DOHH2 (cell line): ENCODE measurements at regions not wholly inside any gene's neighbourhood (a gene's known extent, or its start where the extent isn't known, plus 50 kb on each side); places are given as distances from the start of the nearest gene placed in this dataset.

Source experiments
- H3F3A ChIP-seq: fragments of 200-600 bp; sonication (generic), shearing (Covaris generic); 2 replicates; pipeline ENCODE4 v1.6.0; 2016; ENCODE audit warnings: antibody characterized with exemption, mild to moderate bottlenecking; ENCODE audit not compliant: control insufficient read depth, insufficient read depth
- H3K27ac ChIP-seq: fragments of 200-600 bp; sonication (generic); 2 replicates; pipeline ENCODE4 v1.5.1; 2014; ENCODE audit warnings: low read depth, mild to moderate bottlenecking, low read length, moderate library complexity
- H3K27me3 ChIP-seq: fragments of 200-600 bp; sonication (generic); 2 replicates; pipeline ENCODE4 v1.6.1; 2014; ENCODE audit warnings: mild to moderate bottlenecking, low read length, mixed read lengths; ENCODE audit not compliant: control insufficient read depth
- H3K36me3 ChIP-seq: fragments of 200-600 bp; sonication (generic); 2 replicates; pipeline ENCODE4 v1.6.1; 2014; ENCODE audit warnings: mild to moderate bottlenecking, low read length, moderate library complexity, mixed read lengths; ENCODE audit not compliant: control insufficient read depth
- H3K4me1 ChIP-seq: fragments of 200-600 bp; sonication (generic); 2 replicates; pipeline ENCODE4 v1.6.1; 2014; ENCODE audit warnings: mild to moderate bottlenecking, low read length, mixed read lengths; ENCODE audit not compliant: control insufficient read depth
- H3K4me2 ChIP-seq: fragments of 200-600 bp; sonication (generic); 2 replicates; pipeline ENCODE4 v1.6.0; 2014; ENCODE audit warnings: mild to moderate bottlenecking, low read length, moderate library complexity
- H3K4me3 ChIP-seq: fragments of 200-600 bp; sonication (generic); 2 replicates; pipeline ENCODE4 v1.5.1; 2014; ENCODE audit warnings: mild to moderate bottlenecking, low read length, mixed read lengths
- H3K79me2 ChIP-seq: fragments of 200-600 bp; sonication (generic); 2 replicates; pipeline ENCODE4 v1.6.1; 2014; ENCODE audit warnings: mild to moderate bottlenecking, low read length, mixed read lengths; ENCODE audit not compliant: control insufficient read depth
- H3K9me2 ChIP-seq: fragments of 200-600 bp; sonication (generic); replicated peaks from 2 replicates; pipeline ENCODE4 v1.6.1; 2014; ENCODE audit warnings: mild to moderate bottlenecking, low read length, mixed read lengths; ENCODE audit not compliant: control insufficient read depth
- H3K9me3 ChIP-seq: fragments of 200-600 bp; sonication (generic); 2 replicates; pipeline ENCODE4 v1.6.1; 2014; ENCODE audit warnings: antibody characterized with exemption, low read length, mixed read lengths; ENCODE audit not compliant: control insufficient read depth, insufficient read depth
- H4K20me1 ChIP-seq: fragments of 200-600 bp; sonication (generic); 2 replicates; pipeline ENCODE4 v1.6.0; 2014; ENCODE audit warnings: low read depth, mild to moderate bottlenecking, antibody characterized with exemption, low read length, moderate library complexity; ENCODE audit not compliant: control insufficient read depth, insufficient read depth
- CTCF ChIP-seq: fragments of 200-600 bp; sonication (generic); IDR thresholded peaks from one replicate; pipeline ENCODE4 v1.5.1; 2014; ENCODE audit warnings: antibody characterized with exemption, mild to moderate bottlenecking, low read depth, low read length; ENCODE audit not compliant: poor library complexity, severe bottlenecking
- EZH2phosphoT487 ChIP-seq: fragments of 200-600 bp; sonication (generic); IDR thresholded peaks from 2 replicates; pipeline ENCODE4 v1.6.1; 2017; ENCODE audit warnings: borderline replicate concordance, mild to moderate bottlenecking, antibody characterized with exemption, low read length, moderate library complexity, mixed read lengths

- no peaks in the 10 kb centered on the region for H3K4me1 ChIP-seq
- H3K36me3 ChIP-seq: no peaks in the 10 kb centered on the region
- H3K9me2 ChIP-seq: no peaks in the 10 kb centered on the region
- no peak overlapping the region for H3K4me2 ChIP-seq
- no peak overlapping the region for H3K27ac ChIP-seq
- TF ChIP-seq EZH2phosphoT487 (no peak), CTCF (no peak)
- no peaks in the 10 kb centered on the region for H3K27me3 ChIP-seq
- H3F3A ChIP-seq: no peaks in the 10 kb centered on the region
- no peak overlapping the region for H3K4me3 ChIP-seq
- H3K79me2 ChIP-seq: no peaks in the 10 kb centered on the region
- H4K20me1 ChIP-seq: no peaks in the 10 kb centered on the region
- H3K9me3 ChIP-seq: no peaks in the 10 kb centered on the region
These were observed 178.4 kb downstream of the LNPK start for GRCh38 chr2:175823707-175824073.

- Histone ChIP-seq H3K36me3 (no peaks in the 10 kb centered on the region), H3K79me2 (no peaks in the 10 kb centered on the region), H3F3A (no peaks in the 10 kb centered on the region), H3K9me3 (no peaks in the 10 kb centered on the region), H3K27ac (no peak overlapping the region), H3K4me3 (no peak overlapping the region), H4K20me1 (no peaks in the 10 kb centered on the region), H3K4me2 (no peak overlapping the region), H3K27me3 (no peaks in the 10 kb centered on the region), H3K9me2 (no peaks in the 10 kb centered on the region), H3K4me1 (no peaks in the 10 kb centered on the region)
- TF ChIP-seq CTCF: no peak
- TF ChIP-seq EZH2phosphoT487: no peak
These were observed 178.9 kb downstream of the LNPK start for GRCh38 chr2:175823002-175823706.

- no peaks in the 10 kb centered on the region for H3K27me3 ChIP-seq
- no peak overlapping the region for H3K27ac ChIP-seq
- no peaks in the 10 kb centered on the region for H3K9me3 ChIP-seq
- H3K4me3 ChIP-seq: no peak overlapping the region
- H3K36me3 ChIP-seq: no peaks in the 10 kb centered on the region
- H3K9me2 ChIP-seq: no peaks in the 10 kb centered on the region
- H4K20me1 ChIP-seq: no peaks in the 10 kb centered on the region
- no peaks in the 10 kb centered on the region for H3F3A ChIP-seq
- TF ChIP-seq CTCF (no peak), EZH2phosphoT487 (no peak)
- H3K79me2 ChIP-seq: no peaks in the 10 kb centered on the region
- H3K4me2 ChIP-seq: no peak overlapping the region
- no peaks in the 10 kb centered on the region for H3K4me1 ChIP-seq
These were observed 184.8 kb downstream of the LNPK start for GRCh38 chr2:175817221-175817620.
